ENCODE measurements at regions not wholly inside any gene's neighbourhood (a gene's known extent, or its start where the extent isn't known, plus 50 kb on each side); places are given as distances from the start of the nearest gene placed in this dataset.

- DNase-seq, result no peak
Observed at GRCh38 chr1:38244218-38244845, 197.7 kb upstream of the POU3F1 start.

- no peak for DNase-seq
Observed at GRCh38 chr1:38243106-38243505, 196.5 kb upstream of the POU3F1 start.

DNA sequence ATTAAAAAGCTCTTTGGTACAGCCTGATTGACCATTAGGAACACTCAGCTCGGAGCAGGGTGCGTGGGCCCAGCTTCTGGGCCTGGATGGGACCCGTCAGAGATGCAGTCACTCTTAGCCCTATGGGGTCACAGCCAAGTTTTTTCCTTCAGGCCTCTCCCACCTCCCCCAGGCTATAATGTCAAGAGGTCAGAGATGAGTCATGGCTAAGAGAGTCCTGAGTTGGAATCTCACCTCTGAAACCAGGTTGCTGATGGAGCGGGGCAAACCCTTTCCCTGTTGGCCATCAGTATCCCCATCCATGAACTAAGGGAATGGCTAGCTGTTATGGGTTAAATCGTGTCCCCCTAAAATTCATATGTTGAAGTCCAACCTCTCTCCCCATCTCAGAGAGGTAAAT lies 195.9 kb upstream of the POU3F1 start:
- no peak for DNase-seq

DNA sequence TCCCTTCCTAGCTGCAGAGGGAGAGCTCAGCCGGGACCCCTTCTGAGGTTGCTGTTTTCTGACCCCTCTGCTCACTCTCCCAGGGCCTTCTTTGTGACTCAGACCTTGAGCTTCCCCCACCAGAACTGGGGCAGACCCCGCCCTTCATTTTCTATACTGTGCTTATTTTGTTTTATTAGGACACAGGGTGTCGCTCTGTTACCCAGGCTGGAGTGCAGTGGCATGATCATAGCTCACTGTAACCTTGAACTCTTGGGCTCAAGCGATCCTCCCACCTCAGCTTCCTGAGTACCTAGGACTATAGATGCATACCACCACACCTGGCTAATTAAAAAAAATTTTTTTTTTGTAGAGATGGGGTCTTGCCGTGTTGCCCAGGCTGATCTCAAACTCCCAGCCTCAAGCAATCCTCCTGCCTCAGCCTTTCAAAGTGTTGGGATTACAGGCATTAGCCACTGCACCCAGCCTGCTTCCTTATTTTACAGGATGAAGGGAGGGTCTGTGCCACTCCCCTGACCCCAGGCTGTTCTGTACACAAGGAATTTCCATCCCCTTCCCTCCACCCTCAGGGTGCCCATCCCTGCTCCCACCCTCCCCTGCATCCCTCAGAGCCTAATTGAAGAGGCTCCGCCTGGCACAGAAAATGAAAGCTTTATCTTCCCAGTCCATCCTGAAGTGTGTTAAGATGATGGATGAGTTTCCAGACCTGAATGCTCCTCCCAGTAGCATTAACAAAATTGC lies 195.2 kb upstream of the POU3F1 start:
- no peak for DNase-seq

- no peak for DNase-seq
Observed at GRCh38 chr1:38240618-38241017, 194.0 kb upstream of the POU3F1 start.

DNA sequence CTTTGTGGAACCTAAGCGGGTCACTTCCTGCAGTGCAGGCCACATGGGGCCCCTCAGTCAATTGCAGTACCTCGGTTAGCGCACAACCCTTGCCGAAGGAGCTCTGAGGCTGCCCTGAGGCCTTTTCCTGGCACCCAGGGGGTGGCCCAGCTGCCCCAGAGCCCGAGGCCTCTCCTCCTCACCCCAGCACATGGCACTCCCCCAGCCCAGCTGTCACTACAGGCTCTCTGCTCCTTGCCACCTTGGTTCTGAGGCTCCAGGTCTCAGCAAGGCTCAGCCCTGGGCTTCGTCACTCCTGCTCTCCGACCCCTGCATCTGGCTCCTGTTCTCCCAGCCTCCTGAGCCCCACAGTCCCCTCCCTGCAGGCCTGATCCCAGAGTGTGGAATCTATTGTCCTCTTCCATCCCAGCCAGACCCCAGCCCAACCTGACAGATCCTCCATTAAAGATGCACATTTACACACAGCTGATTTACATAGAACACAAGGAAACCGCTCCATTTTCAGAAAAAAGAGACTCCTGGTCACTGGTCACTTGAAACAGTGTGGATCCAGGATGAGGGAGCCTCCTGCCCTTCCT lies 192.8 kb upstream of the POU3F1 start:
- no peak for DNase-seq

- DNase-seq, result no peak
Observed at GRCh38 chr1:38238294-38238693, 191.7 kb upstream of the POU3F1 start.

DNA sequence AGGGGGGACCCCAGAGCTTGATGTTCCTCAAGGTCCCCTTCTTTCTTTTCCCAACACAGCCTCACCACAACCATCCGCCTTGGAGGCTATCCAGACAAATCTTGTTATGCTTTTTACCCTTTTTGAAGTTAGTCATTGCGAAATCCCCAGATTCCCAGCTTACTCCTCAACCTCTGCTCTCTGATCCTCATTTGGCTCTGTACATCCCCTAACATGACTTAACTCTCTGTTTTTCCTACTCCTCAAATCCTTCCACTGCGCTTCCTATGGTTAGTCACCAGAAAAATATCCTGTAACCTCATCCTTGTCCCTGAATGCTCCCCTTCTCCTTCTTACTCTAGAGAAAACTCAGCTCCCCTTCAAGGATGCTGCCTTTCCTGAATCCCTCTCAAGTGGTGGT lies 189.1 kb upstream of the POU3F1 start:
- no peak for DNase-seq

DNA sequence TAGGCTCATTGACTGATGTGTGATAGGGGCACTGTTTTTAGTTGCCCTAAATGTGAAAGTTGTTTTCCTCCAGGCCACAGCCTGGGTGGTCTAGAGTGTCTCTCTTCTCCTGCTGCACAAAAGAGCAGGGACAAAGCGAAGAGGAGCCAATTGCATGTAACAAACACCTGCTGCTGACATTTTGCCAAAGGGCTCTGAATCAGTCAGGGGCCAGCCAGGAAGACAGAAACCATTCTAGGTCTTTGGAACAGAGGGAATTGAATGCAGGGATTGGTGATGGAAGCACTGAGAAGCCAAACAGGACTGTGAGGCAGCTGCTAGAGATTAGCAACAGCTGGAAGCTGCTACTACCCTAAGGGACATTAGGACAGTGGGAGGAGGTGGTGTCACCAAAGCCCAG lies 185.3 kb upstream of the POU3F1 start:
- DNase-seq, result no peak

DNA sequence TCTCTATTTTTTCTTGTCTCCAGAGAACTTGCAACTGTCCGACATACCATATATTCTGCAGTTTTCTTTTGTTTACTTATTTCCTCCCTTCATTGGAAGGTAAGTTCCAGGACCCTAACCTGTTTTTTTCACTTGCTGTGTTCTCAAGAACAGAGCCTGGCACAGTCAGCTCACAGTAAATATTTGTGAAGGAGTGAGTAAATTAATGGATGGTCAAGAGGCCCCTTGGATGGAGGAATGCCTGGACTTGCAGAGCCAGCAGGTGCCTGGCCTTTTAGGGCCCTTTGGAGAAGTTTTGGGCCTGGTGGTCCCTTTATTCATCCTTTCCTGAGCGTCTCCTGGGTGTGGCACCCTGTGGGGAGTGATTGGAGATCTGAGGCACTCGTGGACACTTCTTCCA lies 182.1 kb upstream of the POU3F1 start:
- DNase-seq, result no peak

- DNase-seq, result no peak
Observed at GRCh38 chr1:38225745-38226144, 179.2 kb upstream of the POU3F1 start.

DNA sequence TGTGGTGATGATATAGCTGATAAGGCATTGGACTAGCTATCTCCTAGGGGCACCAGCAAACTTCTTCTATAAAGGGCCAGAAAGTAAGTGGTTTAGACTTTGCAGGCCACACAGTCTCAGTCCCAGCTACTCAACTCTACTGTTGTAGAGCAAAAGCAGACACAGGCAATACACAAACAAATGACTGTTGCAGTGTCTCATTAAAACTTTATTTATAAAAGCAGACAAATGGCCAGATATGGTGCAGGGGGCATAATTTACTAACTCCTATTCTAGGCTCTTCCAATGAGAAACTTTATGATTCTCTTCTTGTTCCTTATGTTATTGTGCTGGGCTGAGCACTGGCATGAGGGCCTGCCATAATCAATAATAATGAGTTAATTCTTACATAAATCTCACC lies 176.8 kb upstream of the POU3F1 start:
- no peak for DNase-seq

- DNase-seq, result no peak
Observed at GRCh38 chr1:38222891-38223290, 176.3 kb upstream of the POU3F1 start.

- no peak for DNase-seq
Observed at GRCh38 chr1:38221006-38221649, 174.5 kb upstream of the POU3F1 start.

DNA sequence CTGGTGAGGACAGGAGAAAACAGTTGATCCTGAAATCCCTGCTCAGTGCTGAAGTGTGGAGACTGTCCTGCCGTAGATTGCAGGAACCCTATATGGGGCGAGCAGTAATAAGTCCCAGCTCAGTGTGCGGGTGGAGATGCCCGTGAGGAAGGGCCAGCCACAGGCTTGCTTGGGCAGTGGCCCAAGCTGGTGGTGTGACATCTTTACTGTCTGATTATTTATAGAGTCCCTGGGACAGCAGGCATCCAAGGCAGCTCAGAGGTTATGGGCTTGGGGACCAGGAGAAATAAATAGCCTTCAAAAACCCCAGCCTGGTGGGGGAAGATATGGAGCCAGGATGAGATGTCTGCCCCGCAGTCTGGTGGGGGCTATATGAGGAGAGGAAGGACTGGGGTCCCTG lies 170.7 kb upstream of the POU3F1 start:
- DNase-seq, result no peak

GRCh38 chr1:38213646-38214434 lies 167.2 kb upstream of the POU3F1 start:
- no peak for DNase-seq

- DNase-seq, result no peak
Observed at GRCh38 chr1:38210895-38211177, 164.2 kb upstream of the POU3F1 start.

GRCh38 chr1:38210021-38210894 lies 163.7 kb upstream of the POU3F1 start:
- DNase-seq, result no peak

- DNase-seq, result no peak
Observed at GRCh38 chr1:38208716-38209632, 162.4 kb upstream of the POU3F1 start.

DNA sequence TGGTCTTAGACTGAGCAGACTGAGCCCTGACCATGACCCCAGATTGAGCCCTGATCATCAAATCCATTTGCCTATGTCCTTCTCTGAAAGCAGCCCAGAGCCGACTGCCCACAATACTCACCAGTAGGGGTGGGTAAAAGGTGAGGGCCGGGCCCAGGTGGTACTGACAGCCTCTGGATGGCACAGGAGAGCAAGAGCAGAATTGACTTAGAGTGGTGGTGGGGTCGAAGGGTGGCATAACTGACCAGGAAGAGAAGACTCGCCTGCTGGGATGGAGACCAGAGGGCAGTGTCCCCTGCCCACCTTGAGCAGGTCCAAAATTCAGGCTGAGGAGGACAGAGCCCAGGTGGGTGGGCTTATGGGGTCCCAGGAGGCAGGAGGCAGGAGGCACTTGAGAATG lies 161.3 kb upstream of the POU3F1 start:
- DNase-seq, result no peak

DNA sequence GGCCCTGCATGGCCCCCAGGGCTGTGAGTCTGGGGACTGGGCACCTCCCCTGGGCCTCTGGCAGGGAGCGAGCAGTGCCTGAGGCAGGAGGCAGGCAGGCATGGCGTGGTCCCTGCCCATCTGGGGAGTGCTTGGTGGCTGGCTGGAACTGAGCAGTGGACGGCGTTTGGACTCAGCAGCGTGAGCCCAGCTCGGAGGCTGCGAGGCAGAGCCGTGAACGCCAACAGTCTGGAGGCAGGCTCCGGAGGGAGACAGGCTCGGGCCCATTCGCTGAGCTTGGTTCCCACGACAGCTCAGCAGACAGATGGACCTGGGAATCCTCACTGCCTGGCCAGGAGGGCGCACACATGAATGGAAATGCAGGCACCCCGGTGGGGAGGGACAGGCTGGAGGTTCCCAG lies 160.7 kb upstream of the POU3F1 start:
- no peak for DNase-seq
